HG02678 (cell line): ENCODE measurements at regions not wholly inside any gene's neighbourhood (a gene's known extent, or its start where the extent isn't known, plus 50 kb on each side); places are given as distances from the start of the nearest gene placed in this dataset.
"Not testable (repeated sequence)": the region's sequence is repeated elsewhere in the genome, so short reads cannot be mapped to it uniquely, and the experiment has no call there.

ENCODE experiments used
- ATAC-seq: cut with Tn5 transposase; IDR thresholded peaks from one replicate; pipeline ENCODE4 v1.9.1; 2021; ENCODE audit warnings: mild to moderate bottlenecking, moderate library complexity; ENCODE audit not compliant: unreplicated experiment

DNA sequence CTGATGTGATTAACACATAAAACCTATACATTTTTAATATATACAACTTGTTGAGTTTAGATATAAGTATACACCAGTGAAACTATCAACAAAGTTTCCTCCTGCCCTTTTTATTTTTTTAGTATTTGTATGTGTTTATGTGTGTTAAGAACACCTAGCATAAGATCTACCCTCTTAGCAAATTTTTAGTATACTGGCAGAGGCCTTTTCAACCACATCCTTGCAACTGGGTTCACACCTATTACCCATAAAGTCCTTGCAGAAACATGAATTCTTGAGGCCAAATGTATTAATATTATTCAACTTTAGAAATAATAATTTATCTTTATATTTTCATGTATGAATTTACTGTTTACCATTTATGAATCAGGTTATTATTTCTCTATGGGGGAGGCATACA is 119.7 kb upstream of the CRIM1 start:
- ATAC-seq = no peak

- no peak for ATAC-seq
Measured at GRCh38 chr2:36235426-36235825, 120.2 kb upstream of the CRIM1 start.

GRCh38 chr2:36223259-36223658 is 132.3 kb upstream of the CRIM1 start:
- no peak for ATAC-seq

- no peak for ATAC-seq
Measured at GRCh38 chr2:36222485-36222884, 133.1 kb upstream of the CRIM1 start.

DNA sequence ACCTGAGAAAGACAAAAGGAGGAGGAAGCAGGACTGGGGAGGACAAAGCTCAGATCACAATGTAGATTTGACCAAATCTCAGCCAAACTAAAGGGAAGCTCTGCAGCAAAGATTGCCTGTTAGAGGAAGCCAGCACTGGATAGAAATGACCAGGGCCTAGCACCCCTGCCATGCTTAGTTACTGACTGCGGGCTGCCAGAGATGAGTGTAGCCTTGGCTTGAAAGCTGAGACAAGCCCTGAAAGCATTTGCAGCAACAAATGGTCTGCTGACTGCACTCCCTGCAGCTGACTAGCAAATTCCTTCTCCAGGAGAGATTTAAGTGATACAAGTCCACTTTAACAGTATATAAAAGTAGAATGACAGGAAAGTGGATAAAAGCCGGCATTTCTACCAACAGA is 140.9 kb upstream of the CRIM1 start:
- ATAC-seq = no peak

- no peak for ATAC-seq
Measured at GRCh38 chr2:36203366-36203765, 152.2 kb upstream of the CRIM1 start.

DNA sequence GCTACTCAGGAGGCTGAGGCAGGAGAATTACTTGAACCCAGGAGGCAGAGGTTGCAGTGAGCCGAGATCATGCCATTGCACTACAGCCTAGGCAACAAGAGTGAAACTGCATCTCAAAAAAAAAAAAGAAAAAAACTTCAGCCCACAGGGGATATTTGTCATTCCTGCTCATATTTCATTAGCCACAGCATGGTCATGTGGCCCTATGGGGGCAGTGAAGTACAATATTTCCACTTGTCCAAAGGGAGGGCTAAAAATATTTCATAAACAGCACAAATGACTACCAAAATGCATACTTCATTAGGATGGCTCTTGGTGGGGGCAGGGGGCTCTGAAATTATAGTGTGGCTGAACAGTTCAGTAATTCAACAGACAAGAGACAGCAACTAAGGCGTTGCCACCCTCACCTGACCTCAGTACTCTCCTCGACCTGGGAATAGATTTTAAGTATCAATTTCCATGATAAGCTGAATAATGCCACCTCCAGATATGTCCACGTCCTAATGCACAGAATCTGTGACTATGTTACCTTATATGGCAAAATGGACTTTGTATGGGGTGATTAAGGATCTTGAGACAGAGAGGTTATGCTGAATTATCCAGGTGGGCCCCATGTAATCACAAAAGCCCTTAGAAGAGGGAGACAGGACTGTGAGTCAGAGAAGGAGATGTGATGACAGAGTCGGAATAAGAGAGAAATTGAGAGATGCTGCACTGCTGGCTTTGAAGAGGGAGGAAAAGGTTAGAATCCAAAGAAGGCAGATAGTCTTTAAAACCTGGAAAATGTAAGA is 158.2 kb upstream of the CRIM1 start:
- no peak for ATAC-seq

DNA sequence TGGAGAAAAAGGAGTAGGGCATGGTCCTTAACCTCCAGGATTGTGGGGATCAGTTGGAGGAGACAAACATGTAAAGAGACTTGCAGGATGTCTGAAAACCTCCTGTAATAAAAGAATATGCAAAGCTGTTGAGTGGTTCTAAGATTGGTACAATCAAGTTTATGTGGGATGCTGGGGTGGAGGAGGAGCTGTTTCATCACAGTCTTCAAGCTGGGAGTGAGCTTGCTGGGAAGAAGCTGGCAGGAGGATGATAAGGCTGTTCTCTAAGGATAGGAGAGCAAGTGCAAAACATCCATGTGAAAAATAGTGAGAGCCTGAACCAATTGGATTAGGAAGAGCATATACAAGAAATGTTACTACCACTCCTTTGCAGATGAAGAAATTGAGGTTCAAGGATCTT is 161.9 kb upstream of the CRIM1 start:
- ATAC-seq = no peak

- ATAC-seq = no peak
Measured at GRCh38 chr2:36192983-36193382, 162.6 kb upstream of the CRIM1 start.

GRCh38 chr2:36190097-36190496 is 165.5 kb upstream of the CRIM1 start:
- no peak for ATAC-seq

GRCh38 chr2:36185624-36186023 is 170.0 kb upstream of the CRIM1 start:
- ATAC-seq = no peak

DNA sequence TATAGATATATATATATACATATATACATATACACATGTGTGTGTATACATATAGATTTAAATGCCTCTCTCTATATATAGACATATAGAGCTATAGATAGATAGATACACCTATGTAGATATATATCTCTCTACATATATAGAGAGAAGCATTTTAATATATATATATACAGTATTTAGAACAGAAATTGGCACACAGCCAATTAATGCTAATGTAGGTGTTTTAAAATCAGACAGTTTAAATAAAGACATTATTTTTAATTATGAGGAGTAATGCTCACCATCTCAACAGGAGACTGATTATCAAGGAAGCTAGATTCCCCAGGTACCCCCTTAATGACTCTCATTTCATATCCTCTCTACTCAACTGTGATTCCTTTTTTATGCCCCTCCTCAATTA is 170.7 kb upstream of the CRIM1 start:
- no peak for ATAC-seq

- ATAC-seq = not testable (repeated sequence)
Measured at GRCh38 chr2:36180789-36181482, 174.6 kb upstream of the CRIM1 start.

DNA sequence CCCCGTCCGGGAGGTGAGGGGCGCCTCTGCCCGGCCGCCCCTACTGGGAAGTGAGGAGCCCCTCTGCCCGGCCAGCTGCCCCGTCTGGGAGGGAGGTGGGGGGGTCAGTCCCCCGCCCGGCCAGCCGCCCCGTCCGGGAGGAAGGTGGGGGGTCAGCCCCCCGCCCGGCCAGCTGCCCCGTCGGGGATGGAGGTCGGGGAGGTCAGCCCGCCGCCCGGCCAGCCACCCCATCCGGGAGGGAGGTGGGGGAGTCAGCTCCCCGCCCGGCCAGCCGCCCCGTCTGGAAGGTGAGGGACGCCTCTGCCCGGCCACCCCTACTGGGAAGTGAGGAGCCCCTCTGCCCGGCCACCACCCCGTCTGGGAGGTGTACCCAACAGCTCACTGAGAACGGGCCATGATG is 175.3 kb upstream of the CRIM1 start:
- ATAC-seq = not testable (repeated sequence)

DNA sequence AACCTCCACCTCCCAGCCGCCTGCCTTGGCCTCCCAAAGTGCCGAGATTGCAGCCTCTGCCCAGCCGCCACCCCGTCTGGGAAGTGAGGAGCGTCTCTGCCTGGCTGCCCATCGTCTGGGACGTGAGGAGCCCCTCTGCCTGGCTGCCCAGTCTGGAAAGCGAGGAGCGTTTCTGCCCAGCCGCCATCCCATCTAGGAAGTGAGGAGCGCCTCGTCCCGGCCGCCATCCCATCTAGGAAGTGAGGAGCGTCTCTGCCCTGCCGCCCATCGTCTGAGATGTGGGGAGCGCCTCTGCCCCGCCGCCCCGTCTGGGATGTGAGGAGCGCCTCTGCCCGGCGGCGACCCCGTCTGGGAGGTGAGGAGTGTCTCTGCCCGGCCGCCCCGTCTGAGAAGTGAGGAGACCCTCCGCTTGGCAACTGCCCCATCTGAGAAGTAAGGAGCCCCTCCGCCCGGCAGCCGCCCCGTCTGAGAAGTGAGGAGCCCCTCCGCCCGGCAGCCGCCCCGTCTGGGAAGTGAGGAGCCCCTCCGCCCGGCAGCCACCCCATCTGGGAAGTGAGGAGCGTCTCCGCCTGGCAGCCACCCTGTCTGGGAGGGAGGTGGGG is 175.8 kb upstream of the CRIM1 start:
- ATAC-seq = not testable (repeated sequence)

DNA sequence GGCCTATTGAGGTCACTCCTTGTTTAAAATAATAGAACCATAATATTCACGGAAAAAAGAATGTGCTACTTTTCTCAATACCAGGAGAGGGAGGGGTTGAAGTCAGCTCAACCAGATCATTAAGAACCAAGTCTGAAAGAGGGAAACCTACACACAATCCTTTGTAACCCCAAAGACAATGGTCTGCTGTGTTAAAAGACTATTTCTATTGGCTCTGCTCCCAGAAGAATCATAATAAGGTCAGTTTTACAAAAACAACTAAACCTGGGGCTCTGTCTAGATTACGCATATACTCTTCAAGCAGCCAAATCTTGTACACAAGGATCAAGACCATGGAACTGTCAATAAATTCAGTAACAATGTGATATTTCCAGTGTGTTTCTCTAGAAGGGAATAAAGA is 177.2 kb upstream of the CRIM1 start:
- ATAC-seq = no peak

DNA sequence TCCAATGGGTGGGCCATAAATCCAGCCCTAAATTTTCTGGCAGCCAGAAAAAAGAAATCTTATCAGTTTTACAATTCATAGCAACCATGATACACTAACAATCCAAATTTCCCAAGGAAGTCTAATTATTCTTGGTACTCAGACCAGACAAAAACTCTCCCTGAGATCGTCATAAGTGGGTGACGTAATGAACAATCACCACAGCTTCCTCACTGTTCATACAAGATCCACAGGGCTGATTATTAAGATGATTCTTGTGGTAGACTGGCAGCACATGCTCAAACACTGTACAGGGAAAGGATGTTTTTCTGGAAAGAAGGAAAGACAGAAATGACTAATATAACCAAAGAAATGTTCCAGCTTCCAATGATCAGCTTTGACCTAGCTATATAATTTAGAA is 178.3 kb upstream of the CRIM1 start:
- no peak for ATAC-seq

GRCh38 chr2:36174920-36175319 is 180.7 kb upstream of the CRIM1 start:
- no peak for ATAC-seq

GRCh38 chr2:36173760-36174404 is 181.7 kb upstream of the CRIM1 start:
- no peak for ATAC-seq

GRCh38 chr2:36172824-36173223 is 182.8 kb upstream of the CRIM1 start:
- ATAC-seq = no peak

GRCh38 chr2:36170805-36171204 is 184.8 kb upstream of the CRIM1 start:
- ATAC-seq = no peak

- ATAC-seq = no peak
Measured at GRCh38 chr2:36169843-36170242, 185.7 kb upstream of the CRIM1 start.
